Hepatocyte (in vitro differentiated cells): ENCODE measurements at regions not wholly inside any gene's neighbourhood (a gene's known extent, or its start where the extent isn't known, plus 50 kb on each side); places are given as distances from the start of the nearest gene placed in this dataset.

ENCODE experiments used
- CTCF ChIP-seq: fragments of 200-600 bp; sonication (generic); IDR thresholded peaks from 2 replicates; pipeline ENCODE4 v1.5.1; 2016; ENCODE audit warnings: antibody characterized with exemption, mild to moderate bottlenecking; ENCODE audit not compliant: poor library complexity
- EZH2 ChIP-seq: fragments of 200-600 bp; sonication (generic); IDR thresholded peaks from 2 replicates; pipeline ENCODE4 v1.6.1; 2016; ENCODE audit warnings: antibody characterized with exemption, mild to moderate bottlenecking, borderline replicate concordance
- EZH2phosphoT487 ChIP-seq: fragments of 200-600 bp; sonication (generic); IDR thresholded peaks from one replicate; pipeline ENCODE4 v1.6.1; 2018; ENCODE audit warnings: antibody characterized with exemption, mild to moderate bottlenecking, low read depth, moderate library complexity; ENCODE audit not compliant: unreplicated experiment, severe bottlenecking

DNA sequence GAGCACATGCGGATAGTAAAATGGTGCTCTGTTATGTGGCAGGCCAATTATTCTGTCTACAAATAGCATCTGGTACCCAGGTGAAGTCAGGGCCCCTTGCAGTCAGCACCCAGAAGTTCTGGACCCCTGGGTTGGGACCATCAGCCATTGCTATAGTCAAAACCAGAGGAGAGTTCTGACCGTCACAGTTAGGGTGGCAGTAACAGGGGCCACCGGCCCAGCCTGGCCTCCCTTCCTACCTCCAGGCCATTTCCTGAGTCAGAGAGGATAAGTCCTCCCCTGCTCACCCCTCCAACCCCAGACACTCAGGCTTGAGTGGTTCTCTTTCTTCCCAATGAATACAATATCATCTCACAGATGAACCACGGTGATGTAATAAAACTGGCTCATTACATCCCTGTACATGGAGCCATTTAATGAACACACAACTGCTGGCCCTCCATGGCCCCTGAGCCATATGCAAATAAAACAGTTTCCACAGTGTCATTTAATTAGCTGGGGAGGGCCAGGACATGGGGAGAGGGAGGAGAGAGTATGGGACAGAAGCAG is 673.6 kb downstream of the MATN1 start:
- TF ChIP-seq CTCF (no peak), EZH2 (no peak), EZH2phosphoT487 (no peak)
